ENCODE measurements at regions not wholly inside any gene's neighbourhood (a gene's known extent, or its start where the extent isn't known, plus 50 kb on each side); places are given as distances from the start of the nearest gene placed in this dataset.

GRCh38 chr13:74743992-74744391 lies 609.8 kb upstream of the KLF12 start:
- H3K4me2 ChIP-seq (ENCODE audit: low read depth, low read length, poor library complexity, severe bottlenecking): no peak overlapping the region
- no peak overlapping the region for H3K9ac ChIP-seq (ENCODE audit: low read length)
- no peak overlapping the region for H2AFZ ChIP-seq (ENCODE audit: low read depth, low read length, severe bottlenecking)
- no peaks in the 10 kb centered on the region for H3K36me3 ChIP-seq (ENCODE audit: low read length)
- no peaks in the 10 kb centered on the region for H4K20me1 ChIP-seq (ENCODE audit: low read depth, low read length)
- H3K79me2 ChIP-seq (ENCODE audit: insufficient read depth, low read length): no peaks in the 10 kb centered on the region
- no peaks in the 10 kb centered on the region for H3K27me3 ChIP-seq (ENCODE audit: low read length)
- H3K27ac ChIP-seq (ENCODE audit: low read depth, low read length): no peak overlapping the region
- no peaks in the 10 kb centered on the region for H3K9me3 ChIP-seq (ENCODE audit: insufficient read depth, low read length)
- no peaks in the 10 kb centered on the region for H3F3A ChIP-seq (ENCODE audit: insufficient read depth)
- H3K4me3 ChIP-seq (ENCODE audit: insufficient read depth, low read length, poor library complexity, severe bottlenecking): no peak overlapping the region
- H3K9me2 ChIP-seq (replicated peaks; ENCODE audit: insufficient read depth, low read length): no peaks in the 10 kb centered on the region
- no peak for TF ChIP-seq EZH2phosphoT487 (conservative IDR thresholded peaks at IDR 0.05; ENCODE audit: low read length)
- TF ChIP-seq, protein P1, sequence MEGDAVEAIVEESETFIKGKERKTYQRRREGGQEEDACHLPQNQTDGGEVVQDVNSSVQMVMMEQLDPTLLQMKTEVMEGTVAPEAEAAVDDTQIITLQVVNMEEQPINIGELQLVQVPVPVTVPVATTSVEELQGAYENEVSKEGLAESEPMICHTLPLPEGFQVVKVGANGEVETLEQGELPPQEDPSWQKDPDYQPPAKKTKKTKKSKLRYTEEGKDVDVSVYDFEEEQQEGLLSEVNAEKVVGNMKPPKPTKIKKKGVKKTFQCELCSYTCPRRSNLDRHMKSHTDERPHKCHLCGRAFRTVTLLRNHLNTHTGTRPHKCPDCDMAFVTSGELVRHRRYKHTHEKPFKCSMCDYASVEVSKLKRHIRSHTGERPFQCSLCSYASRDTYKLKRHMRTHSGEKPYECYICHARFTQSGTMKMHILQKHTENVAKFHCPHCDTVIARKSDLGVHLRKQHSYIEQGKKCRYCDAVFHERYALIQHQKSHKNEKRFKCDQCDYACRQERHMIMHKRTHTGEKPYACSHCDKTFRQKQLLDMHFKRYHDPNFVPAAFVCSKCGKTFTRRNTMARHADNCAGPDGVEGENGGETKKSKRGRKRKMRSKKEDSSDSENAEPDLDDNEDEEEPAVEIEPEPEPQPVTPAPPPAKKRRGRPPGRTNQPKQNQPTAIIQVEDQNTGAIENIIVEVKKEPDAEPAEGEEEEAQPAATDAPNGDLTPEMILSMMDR (IDR thresholded peaks at IDR 0.05; ENCODE audit: insufficient read depth, low read length, poor library complexity, severe bottlenecking): no peak

GRCh38 chr13:74741732-74742131 lies 607.5 kb upstream of the KLF12 start:
- H3K9me2 ChIP-seq (replicated peaks; ENCODE audit: insufficient read depth, low read length): no peaks in the 10 kb centered on the region
- H2AFZ ChIP-seq (ENCODE audit: low read depth, low read length, severe bottlenecking): no peak overlapping the region
- H3F3A ChIP-seq (ENCODE audit: insufficient read depth): no peaks in the 10 kb centered on the region
- no peaks in the 10 kb centered on the region for H4K20me1 ChIP-seq (ENCODE audit: low read depth, low read length)
- no peak overlapping the region for H3K27ac ChIP-seq (ENCODE audit: low read depth, low read length)
- H3K79me2 ChIP-seq (ENCODE audit: insufficient read depth, low read length): no peaks in the 10 kb centered on the region
- no peaks in the 10 kb centered on the region for H3K36me3 ChIP-seq (ENCODE audit: low read length)
- H3K9me3 ChIP-seq (ENCODE audit: insufficient read depth, low read length): no peaks in the 10 kb centered on the region
- TF ChIP-seq EZH2phosphoT487 (conservative IDR thresholded peaks at IDR 0.05; ENCODE audit: low read length): no peak
- no peak overlapping the region for H3K4me2 ChIP-seq (ENCODE audit: low read depth, low read length, poor library complexity, severe bottlenecking)
- H3K27me3 ChIP-seq (ENCODE audit: low read length): no peaks in the 10 kb centered on the region
- H3K4me3 ChIP-seq (ENCODE audit: insufficient read depth, low read length, poor library complexity, severe bottlenecking): no peak overlapping the region
- no peak overlapping the region for H3K9ac ChIP-seq (ENCODE audit: low read length)

DNA sequence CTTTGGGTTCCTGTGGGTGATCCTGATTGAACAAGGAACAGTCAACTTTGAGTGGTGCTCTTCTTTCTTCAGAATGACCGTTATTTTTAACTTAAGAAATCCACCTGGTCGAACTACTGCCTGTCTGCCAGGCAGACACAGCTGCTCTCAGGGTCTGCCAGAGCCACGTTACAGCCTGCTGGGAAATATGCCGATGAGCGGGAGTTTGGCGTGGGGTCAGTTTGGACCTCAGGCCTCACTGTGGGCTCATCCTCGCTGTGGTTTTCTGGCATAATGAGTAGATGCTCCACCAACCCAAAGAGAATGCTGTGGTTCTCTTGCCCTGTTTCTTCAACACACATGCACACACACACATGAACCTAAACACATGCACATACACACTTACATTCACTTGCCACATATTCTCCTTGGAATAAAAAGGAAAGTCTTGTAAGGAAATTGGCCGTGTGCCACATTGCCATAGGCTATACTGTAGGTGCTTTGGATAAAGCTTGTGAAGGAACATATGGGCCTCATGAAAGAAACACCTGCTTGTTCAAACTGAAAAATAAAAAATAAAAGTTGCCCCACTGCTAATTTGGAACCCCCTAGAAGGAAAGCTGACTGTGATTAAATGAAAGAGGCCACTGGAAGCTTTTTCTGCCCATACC lies 598.7 kb upstream of the KLF12 start:
- no peaks in the 10 kb centered on the region for H4K20me1 ChIP-seq (ENCODE audit: low read depth, low read length)
- no peaks in the 10 kb centered on the region for H3K9me2 ChIP-seq (replicated peaks; ENCODE audit: insufficient read depth, low read length)
- no peaks in the 10 kb centered on the region for H3K27me3 ChIP-seq (ENCODE audit: low read length)
- H3K27ac ChIP-seq (ENCODE audit: low read depth, low read length): no peak overlapping the region
- no peak overlapping the region for H3K9ac ChIP-seq (ENCODE audit: low read length)
- no peaks in the 10 kb centered on the region for H3F3A ChIP-seq (ENCODE audit: insufficient read depth)
- no peaks in the 10 kb centered on the region for H3K79me2 ChIP-seq (ENCODE audit: insufficient read depth, low read length)
- no peak overlapping the region for H3K4me2 ChIP-seq (ENCODE audit: low read depth, low read length, poor library complexity, severe bottlenecking)
- no peak overlapping the region for H3K4me3 ChIP-seq (ENCODE audit: insufficient read depth, low read length, poor library complexity, severe bottlenecking)
- TF ChIP-seq, protein P1 (IDR thresholded peaks at IDR 0.05; ENCODE audit: insufficient read depth, low read length, poor library complexity, severe bottlenecking): no peak
- TF ChIP-seq EZH2phosphoT487 (conservative IDR thresholded peaks at IDR 0.05; ENCODE audit: low read length): no peak
- no peak overlapping the region for H2AFZ ChIP-seq (ENCODE audit: low read depth, low read length, severe bottlenecking)
- H3K36me3 ChIP-seq (ENCODE audit: low read length): no peaks in the 10 kb centered on the region
- H3K9me3 ChIP-seq (ENCODE audit: insufficient read depth, low read length): no peaks in the 10 kb centered on the region

DNA sequence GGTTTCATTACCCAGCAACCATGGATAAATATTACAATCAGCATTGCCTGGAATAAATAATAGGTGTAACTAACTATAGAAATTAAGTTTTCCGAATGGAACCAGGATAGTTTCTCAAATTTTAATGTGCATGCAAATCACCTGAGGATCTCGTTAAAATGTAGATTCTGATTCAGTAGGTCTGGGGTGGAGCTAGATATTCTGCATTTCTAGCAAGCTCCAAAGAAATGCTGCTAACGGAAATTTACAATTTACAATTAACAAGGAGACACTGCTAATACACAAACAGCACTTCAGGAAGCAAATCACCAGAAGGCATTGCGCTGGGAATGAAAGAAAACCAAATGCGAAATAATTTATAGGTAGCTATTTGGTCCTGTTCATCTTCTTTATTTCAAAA lies 597.5 kb upstream of the KLF12 start:
- Histone ChIP-seq H3K27ac (ENCODE audit: low read depth, low read length) (no peak overlapping the region), H3K4me2 (ENCODE audit: low read depth, low read length, poor library complexity, severe bottlenecking) (no peak overlapping the region), H3K36me3 (ENCODE audit: low read length) (no peaks in the 10 kb centered on the region), H2AFZ (ENCODE audit: low read depth, low read length, severe bottlenecking) (no peak overlapping the region), H3K79me2 (ENCODE audit: insufficient read depth, low read length) (no peaks in the 10 kb centered on the region), H4K20me1 (ENCODE audit: low read depth, low read length) (no peaks in the 10 kb centered on the region), H3K9ac (ENCODE audit: low read length) (no peak overlapping the region), H3K9me2 (replicated peaks; ENCODE audit: insufficient read depth, low read length) (no peaks in the 10 kb centered on the region), H3K4me3 (ENCODE audit: insufficient read depth, low read length, poor library complexity, severe bottlenecking) (no peak overlapping the region), H3K27me3 (ENCODE audit: low read length) (no peaks in the 10 kb centered on the region), H3F3A (ENCODE audit: insufficient read depth) (no peaks in the 10 kb centered on the region), H3K9me3 (ENCODE audit: insufficient read depth, low read length) (no peaks in the 10 kb centered on the region)
- TF ChIP-seq, protein P1 (IDR thresholded peaks at IDR 0.05; ENCODE audit: insufficient read depth, low read length, poor library complexity, severe bottlenecking): no peak
- no peak for TF ChIP-seq EZH2phosphoT487 (conservative IDR thresholded peaks at IDR 0.05; ENCODE audit: low read length)

All from SU-DHL-6 (cell line).